ENCODE measurements at regions not wholly inside any gene's neighbourhood (a gene's known extent, or its start where the extent isn't known, plus 50 kb on each side); places are given as distances from the start of the nearest gene placed in this dataset.
"Not testable (repeated sequence)": the region's sequence is repeated elsewhere in the genome, so short reads cannot be mapped to it uniquely, and the experiment has no call there.

DNA sequence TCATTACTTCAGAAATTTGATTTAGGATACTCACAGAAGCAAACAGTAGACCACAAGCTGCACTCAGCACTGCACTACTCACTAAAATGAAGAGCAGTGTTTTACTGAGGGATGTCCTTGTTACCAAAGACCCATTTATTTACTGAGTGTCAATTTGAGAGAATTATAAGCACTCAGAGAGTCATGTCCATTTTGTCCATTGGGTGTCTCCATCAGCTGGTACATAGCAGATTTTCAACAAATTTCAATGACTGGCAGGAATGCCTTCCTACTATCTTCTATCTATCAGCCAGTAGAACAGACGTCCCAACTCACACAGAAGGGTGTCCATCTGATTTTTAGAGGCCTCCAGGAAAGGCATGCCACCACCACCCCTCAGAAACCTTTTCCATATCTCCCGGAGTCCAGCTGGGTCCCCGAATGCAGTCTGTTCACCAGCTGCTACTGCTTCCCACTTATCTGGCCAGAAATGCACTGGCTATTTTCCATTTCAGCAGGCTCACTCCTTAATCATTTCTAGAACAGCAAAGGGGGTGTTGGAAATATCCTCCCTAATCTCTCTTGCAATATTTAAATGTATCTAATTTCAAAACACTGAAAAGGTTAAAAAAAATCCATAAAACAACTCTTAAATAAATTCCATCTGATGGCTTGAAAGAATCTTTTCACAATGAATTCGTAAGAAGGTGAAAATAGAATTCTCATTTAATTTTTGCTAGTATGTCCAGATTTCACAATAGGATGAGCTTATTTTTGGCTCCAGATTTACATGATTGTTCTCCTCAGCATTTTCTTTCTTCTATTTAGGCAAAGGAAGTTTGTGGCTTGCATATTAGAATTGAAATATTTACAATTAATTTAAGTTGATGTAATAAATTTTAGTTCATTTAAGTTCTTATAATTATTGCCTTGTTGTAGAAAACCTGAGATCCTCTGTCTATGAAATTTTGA lies 1164.0 kb upstream of the CELF2 start:
- Histone ChIP-seq H3K27me3 (ENCODE audit: control insufficient read depth in 3 of 3, insufficient read depth in 3 of 3, low read depth in 1 of 3, low read length in 3 of 3) (no peaks in the 10 kb centered on the region), H2BK12ac (ENCODE audit: low read length) (no peak overlapping the region), H3K4ac (ENCODE audit: low read length) (no peak overlapping the region), H3K27ac (replicated peaks; ENCODE audit: low read length) (no peak overlapping the region), H3K4me1 (ENCODE audit: control insufficient read depth in 2 of 2, insufficient read depth in 1 of 2, low read depth in 1 of 2, low read length in 2 of 2) (no peaks in the 10 kb centered on the region), H3K9ac (ENCODE audit: low read depth, low read length, poor library complexity) (no peak overlapping the region), H2BK15ac (ENCODE audit: low read length) (no peak overlapping the region), H3K79me1 (ENCODE audit: low read depth, low read length) (no peaks in the 10 kb centered on the region), H4K8ac (ENCODE audit: low read depth, low read length) (no peak overlapping the region), H3K18ac (ENCODE audit: low read length) (no peak overlapping the region), H4K91ac (ENCODE audit: low read depth, low read length, poor library complexity) (no peak overlapping the region), H2BK5ac (ENCODE audit: low read length) (no peak overlapping the region), H3K4me3 (ENCODE audit: low read length in 2 of 2) (no peak overlapping the region), H3K9me3 (replicated peaks in 1 of 2; ENCODE audit: control insufficient read depth in 2 of 2, insufficient read depth in 1 of 2, low read depth in 1 of 2, low read length in 2 of 2) (peaks cover 0 to 4% of the 10 kb centered on the region in 2 donors), H3K36me3 (replicated peaks in 1 of 2; ENCODE audit: control insufficient read depth in 2 of 2, insufficient read depth in 2 of 2, low read length in 2 of 2) (no peaks in the 10 kb centered on the region), H2BK120ac (ENCODE audit: low read depth, low read length) (no peak overlapping the region), H2AK5ac (ENCODE audit: low read depth, low read length) (no peak overlapping the region), H2AFZ (ENCODE audit: low read length) (no peak overlapping the region), H3K23ac (ENCODE audit: low read depth, low read length, poor library complexity) (no peak overlapping the region), H3K14ac (ENCODE audit: low read length) (no peak overlapping the region), H3K4me2 (ENCODE audit: insufficient read depth, low read length, poor library complexity, severe bottlenecking) (no peak overlapping the region)
- no peak for DNase-seq (ENCODE audit: low spot score)
- WGBS, 2 donors (ENCODE audit: extremely low coverage in 2 of 2, insufficient read length in 2 of 2, insufficient replicate concordance in 1 of 2) = no CpG with 5 or more reads among the region's 4 CpGs

DNA sequence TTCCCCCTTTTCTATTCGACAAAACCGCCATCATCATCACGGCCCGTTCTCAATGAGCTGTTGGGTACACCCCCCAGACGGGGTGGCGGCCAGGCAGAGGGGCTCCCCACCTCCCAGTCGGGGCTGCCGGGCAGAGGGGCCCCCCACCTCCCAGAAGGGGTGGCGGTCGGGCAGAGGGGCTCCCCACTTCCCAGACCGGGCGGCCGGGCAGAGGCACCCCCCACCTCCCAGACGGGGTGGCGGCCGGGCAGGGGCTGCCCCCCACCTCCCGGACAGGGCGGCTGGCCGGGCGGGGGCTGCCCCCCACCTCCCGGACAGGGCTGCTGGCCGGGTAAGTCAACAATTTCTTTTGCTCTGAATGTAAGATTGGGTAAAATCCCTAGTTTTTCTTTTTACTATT lies 1162.2 kb upstream of the CELF2 start:
- not testable (repeated sequence) for H3K9me3 ChIP-seq (replicated peaks in 1 of 2; ENCODE audit: control insufficient read depth in 2 of 2, insufficient read depth in 1 of 2, low read depth in 1 of 2, low read length in 2 of 2); DNase-seq (ENCODE audit: low spot score); H3K27me3 ChIP-seq (ENCODE audit: control insufficient read depth in 3 of 3, insufficient read depth in 3 of 3, low read depth in 1 of 3, low read length in 3 of 3); H3K36me3 ChIP-seq (replicated peaks in 1 of 2; ENCODE audit: control insufficient read depth in 2 of 2, insufficient read depth in 2 of 2, low read length in 2 of 2); H3K27ac ChIP-seq (replicated peaks; ENCODE audit: low read length); H2BK12ac ChIP-seq (ENCODE audit: low read length); H2AFZ ChIP-seq (ENCODE audit: low read length); H3K4me3 ChIP-seq (ENCODE audit: low read length in 2 of 2); H3K79me1 ChIP-seq (ENCODE audit: low read depth, low read length); H3K4ac ChIP-seq (ENCODE audit: low read length); H3K4me2 ChIP-seq (ENCODE audit: insufficient read depth, low read length, poor library complexity, severe bottlenecking); H2BK120ac ChIP-seq (ENCODE audit: low read depth, low read length); H4K91ac ChIP-seq (ENCODE audit: low read depth, low read length, poor library complexity); H2AK5ac ChIP-seq (ENCODE audit: low read depth, low read length); H3K14ac ChIP-seq (ENCODE audit: low read length); H3K18ac ChIP-seq (ENCODE audit: low read length); H3K9ac ChIP-seq (ENCODE audit: low read depth, low read length, poor library complexity); H4K8ac ChIP-seq (ENCODE audit: low read depth, low read length); H2BK15ac ChIP-seq (ENCODE audit: low read length); H3K4me1 ChIP-seq (ENCODE audit: control insufficient read depth in 2 of 2, insufficient read depth in 1 of 2, low read depth in 1 of 2, low read length in 2 of 2); H2BK5ac ChIP-seq (ENCODE audit: low read length); H3K23ac ChIP-seq (ENCODE audit: low read depth, low read length, poor library complexity)
- WGBS, 2 donors (ENCODE audit: extremely low coverage in 2 of 2, insufficient read length in 2 of 2, insufficient replicate concordance in 1 of 2) = no CpG with 5 or more reads among the region's 22 CpGs

DNA sequence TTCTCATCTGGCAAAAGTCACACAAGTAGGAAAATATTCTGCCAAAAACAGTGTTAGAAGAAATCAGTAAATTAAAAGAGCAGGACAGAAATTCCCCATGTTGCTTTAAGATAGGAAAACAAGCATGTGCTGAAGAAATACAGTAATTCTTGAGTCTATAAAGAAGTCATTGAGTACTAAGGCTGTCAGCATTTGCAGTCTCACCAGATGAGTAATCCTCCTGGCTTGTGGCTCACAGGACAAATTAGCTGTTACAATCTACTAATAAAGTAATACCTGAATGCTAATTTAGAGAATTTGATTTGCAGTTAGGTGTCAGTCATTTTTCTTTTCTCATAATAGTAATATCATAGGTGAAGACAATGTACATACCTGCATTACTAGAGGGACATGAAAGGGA lies 1158.9 kb upstream of the CELF2 start:
- H3K9me3 ChIP-seq (replicated peaks in 1 of 2; ENCODE audit: control insufficient read depth in 2 of 2, insufficient read depth in 1 of 2, low read depth in 1 of 2, low read length in 2 of 2) = peaks cover 0 to 4% of the 10 kb centered on the region in 2 donors
- H3K14ac ChIP-seq (ENCODE audit: low read length) = no peak overlapping the region
- H2BK12ac ChIP-seq (ENCODE audit: low read length) = no peak overlapping the region
- no peak overlapping the region for H3K9ac ChIP-seq (ENCODE audit: low read depth, low read length, poor library complexity)
- no peaks in the 10 kb centered on the region for H3K4me1 ChIP-seq (ENCODE audit: control insufficient read depth in 2 of 2, insufficient read depth in 1 of 2, low read depth in 1 of 2, low read length in 2 of 2)
- H3K27me3 ChIP-seq (ENCODE audit: control insufficient read depth in 3 of 3, insufficient read depth in 3 of 3, low read depth in 1 of 3, low read length in 3 of 3) = no peaks in the 10 kb centered on the region
- no peak overlapping the region for H2AFZ ChIP-seq (ENCODE audit: low read length)
- H2BK120ac ChIP-seq (ENCODE audit: low read depth, low read length) = no peak overlapping the region
- H3K18ac ChIP-seq (ENCODE audit: low read length) = no peak overlapping the region
- no peak for DNase-seq (ENCODE audit: low spot score)
- no peak overlapping the region for H2BK5ac ChIP-seq (ENCODE audit: low read length)
- no peak overlapping the region for H3K23ac ChIP-seq (ENCODE audit: low read depth, low read length, poor library complexity)
- H3K4ac ChIP-seq (ENCODE audit: low read length) = no peak overlapping the region
- no peak overlapping the region for H4K8ac ChIP-seq (ENCODE audit: low read depth, low read length)
- no peaks in the 10 kb centered on the region for H3K79me1 ChIP-seq (ENCODE audit: low read depth, low read length)
- no peak overlapping the region for H2AK5ac ChIP-seq (ENCODE audit: low read depth, low read length)
- H3K4me2 ChIP-seq (ENCODE audit: insufficient read depth, low read length, poor library complexity, severe bottlenecking) = no peak overlapping the region
- H2BK15ac ChIP-seq (ENCODE audit: low read length) = no peak overlapping the region
- H4K91ac ChIP-seq (ENCODE audit: low read depth, low read length, poor library complexity) = no peak overlapping the region
- H3K4me3 ChIP-seq (ENCODE audit: low read length in 2 of 2) = no peak overlapping the region
- H3K36me3 ChIP-seq (replicated peaks in 1 of 2; ENCODE audit: control insufficient read depth in 2 of 2, insufficient read depth in 2 of 2, low read length in 2 of 2) = no peaks in the 10 kb centered on the region
- no peak overlapping the region for H3K27ac ChIP-seq (replicated peaks; ENCODE audit: low read length)

DNA sequence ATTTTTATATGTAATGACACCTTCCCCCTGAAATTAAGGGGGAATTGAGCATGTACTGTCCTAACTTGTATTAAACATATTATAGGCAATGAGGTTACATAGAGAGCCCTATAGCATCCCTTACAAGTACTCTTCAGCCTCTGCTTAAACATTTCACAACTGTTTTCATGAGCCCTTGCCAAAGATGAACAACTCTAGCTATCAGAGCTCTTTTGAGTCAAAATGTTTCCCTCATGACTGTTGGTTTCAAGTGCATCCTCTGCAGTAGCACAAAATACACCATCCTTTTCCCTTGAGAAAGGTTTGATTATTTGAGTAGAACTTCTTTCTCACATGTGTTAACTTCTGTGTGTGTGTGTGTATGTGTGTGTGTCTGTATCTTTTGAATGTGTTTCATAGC lies 1157.6 kb upstream of the CELF2 start:
- Histone ChIP-seq H2BK120ac (ENCODE audit: low read depth, low read length) (no peak overlapping the region), H2BK5ac (ENCODE audit: low read length) (no peak overlapping the region), H3K27ac (replicated peaks; ENCODE audit: low read length) (no peak overlapping the region)

More for the DNA sequence above, 1157.6 kb upstream of the CELF2 start:
- Histone ChIP-seq H2BK12ac (ENCODE audit: low read length) (no peak overlapping the region), H3K36me3 (replicated peaks in 1 of 2; ENCODE audit: control insufficient read depth in 2 of 2, insufficient read depth in 2 of 2, low read length in 2 of 2) (no peaks in the 10 kb centered on the region), H3K4me3 (ENCODE audit: low read length in 2 of 2) (no peak overlapping the region), H3K4ac (ENCODE audit: low read length) (no peak overlapping the region), H3K9me3 (replicated peaks in 1 of 2; ENCODE audit: control insufficient read depth in 2 of 2, insufficient read depth in 1 of 2, low read depth in 1 of 2, low read length in 2 of 2) (peaks cover 0 to 4% of the 10 kb centered on the region in 2 donors), H2AFZ (ENCODE audit: low read length) (no peak overlapping the region), H3K9ac (ENCODE audit: low read depth, low read length, poor library complexity) (no peak overlapping the region), H3K23ac (ENCODE audit: low read depth, low read length, poor library complexity) (no peak overlapping the region), H3K4me2 (ENCODE audit: insufficient read depth, low read length, poor library complexity, severe bottlenecking) (no peak overlapping the region), H4K8ac (ENCODE audit: low read depth, low read length) (no peak overlapping the region), H3K4me1 (ENCODE audit: control insufficient read depth in 2 of 2, insufficient read depth in 1 of 2, low read depth in 1 of 2, low read length in 2 of 2) (no peaks in the 10 kb centered on the region), H3K18ac (ENCODE audit: low read length) (no peak overlapping the region), H4K91ac (ENCODE audit: low read depth, low read length, poor library complexity) (no peak overlapping the region), H3K27me3 (ENCODE audit: control insufficient read depth in 3 of 3, insufficient read depth in 3 of 3, low read depth in 1 of 3, low read length in 3 of 3) (no peaks in the 10 kb centered on the region), H3K14ac (ENCODE audit: low read length) (no peak overlapping the region), H2BK15ac (ENCODE audit: low read length) (no peak overlapping the region), H3K79me1 (ENCODE audit: low read depth, low read length) (no peaks in the 10 kb centered on the region), H2AK5ac (ENCODE audit: low read depth, low read length) (no peak overlapping the region)
- DNase-seq (ENCODE audit: low spot score) = no peak

All from neuronal stem cell (in vitro differentiated cells).